WI38 (cell line): ENCODE measurements at regions not wholly inside any gene's neighbourhood (a gene's known extent, or its start where the extent isn't known, plus 50 kb on each side); places are given as distances from the start of the nearest gene placed in this dataset.
"Not testable (repeated sequence)": the region's sequence is repeated elsewhere in the genome, so short reads cannot be mapped to it uniquely, and the experiment has no call there.

Experiments used
- H3K4me3 ChIP-seq: 2 replicates; pipeline ENCODE4 v1.5.1; 2011; ENCODE audit warnings: low read depth, mild to moderate bottlenecking, control low read depth, low read length
- TF ChIP-seq, protein P1 (sequence below): IDR thresholded peaks from 2 replicates; pipeline ENCODE4 v1.5.1; 2012; ENCODE audit warnings: low read depth, mild to moderate bottlenecking, control low read depth, low read length

DNA sequence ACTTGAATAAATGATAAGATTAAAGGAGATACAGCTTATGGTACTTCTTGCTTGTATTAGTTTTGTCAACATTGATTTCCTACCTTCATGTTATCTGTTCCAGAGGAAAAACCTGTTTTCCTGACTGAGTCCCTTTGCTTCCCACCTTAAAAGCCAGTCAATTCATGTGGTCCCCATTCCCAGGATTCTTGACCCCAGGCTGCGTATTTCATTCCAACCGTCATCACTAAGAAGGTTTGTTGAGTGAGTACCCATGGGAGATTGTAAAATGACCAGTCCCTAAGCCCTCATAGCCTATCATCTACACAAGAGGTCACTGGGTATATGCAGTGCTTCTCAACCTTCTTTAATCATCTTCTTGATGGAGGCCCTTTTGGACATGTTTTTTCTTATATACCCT, 52.2 kb downstream of the BEX3 start:
- no peak overlapping the region for H3K4me3 ChIP-seq
- TF ChIP-seq, protein P1, sequence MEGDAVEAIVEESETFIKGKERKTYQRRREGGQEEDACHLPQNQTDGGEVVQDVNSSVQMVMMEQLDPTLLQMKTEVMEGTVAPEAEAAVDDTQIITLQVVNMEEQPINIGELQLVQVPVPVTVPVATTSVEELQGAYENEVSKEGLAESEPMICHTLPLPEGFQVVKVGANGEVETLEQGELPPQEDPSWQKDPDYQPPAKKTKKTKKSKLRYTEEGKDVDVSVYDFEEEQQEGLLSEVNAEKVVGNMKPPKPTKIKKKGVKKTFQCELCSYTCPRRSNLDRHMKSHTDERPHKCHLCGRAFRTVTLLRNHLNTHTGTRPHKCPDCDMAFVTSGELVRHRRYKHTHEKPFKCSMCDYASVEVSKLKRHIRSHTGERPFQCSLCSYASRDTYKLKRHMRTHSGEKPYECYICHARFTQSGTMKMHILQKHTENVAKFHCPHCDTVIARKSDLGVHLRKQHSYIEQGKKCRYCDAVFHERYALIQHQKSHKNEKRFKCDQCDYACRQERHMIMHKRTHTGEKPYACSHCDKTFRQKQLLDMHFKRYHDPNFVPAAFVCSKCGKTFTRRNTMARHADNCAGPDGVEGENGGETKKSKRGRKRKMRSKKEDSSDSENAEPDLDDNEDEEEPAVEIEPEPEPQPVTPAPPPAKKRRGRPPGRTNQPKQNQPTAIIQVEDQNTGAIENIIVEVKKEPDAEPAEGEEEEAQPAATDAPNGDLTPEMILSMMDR = no peak

GRCh38 chrX:103429026-103429425, 52.7 kb downstream of the BEX3 start:
- not testable (repeated sequence) for H3K4me3 ChIP-seq

GRCh38 chrX:103431316-103431715, 55.0 kb downstream of the BEX3 start:
- peak overlapping the region; percentile 5; the same call in 1 of the 2 replicates for H3K4me3 ChIP-seq
- TF ChIP-seq, protein P1 = no peak

DNA sequence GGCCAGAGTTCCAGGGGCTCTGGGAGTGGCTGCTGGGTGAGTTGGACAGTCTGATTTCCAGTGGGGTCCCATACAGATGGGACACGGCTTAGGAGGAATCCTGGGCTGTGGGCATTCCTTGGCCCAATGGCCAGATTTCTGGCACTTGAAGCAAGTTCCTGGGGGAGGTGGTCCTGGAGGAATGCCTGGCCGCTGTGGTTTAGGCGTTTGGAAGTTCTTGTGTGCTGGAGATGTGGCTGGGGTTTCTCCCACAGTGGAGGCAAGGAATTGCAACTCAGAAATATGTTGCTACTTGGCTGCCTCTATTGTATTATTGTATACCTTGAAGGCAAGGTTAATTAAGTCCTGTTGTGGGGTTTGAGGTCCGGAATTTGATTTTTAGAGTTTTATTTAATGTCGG, 56.5 kb downstream of the BEX3 start:
- not testable (repeated sequence) for H3K4me3 ChIP-seq

DNA sequence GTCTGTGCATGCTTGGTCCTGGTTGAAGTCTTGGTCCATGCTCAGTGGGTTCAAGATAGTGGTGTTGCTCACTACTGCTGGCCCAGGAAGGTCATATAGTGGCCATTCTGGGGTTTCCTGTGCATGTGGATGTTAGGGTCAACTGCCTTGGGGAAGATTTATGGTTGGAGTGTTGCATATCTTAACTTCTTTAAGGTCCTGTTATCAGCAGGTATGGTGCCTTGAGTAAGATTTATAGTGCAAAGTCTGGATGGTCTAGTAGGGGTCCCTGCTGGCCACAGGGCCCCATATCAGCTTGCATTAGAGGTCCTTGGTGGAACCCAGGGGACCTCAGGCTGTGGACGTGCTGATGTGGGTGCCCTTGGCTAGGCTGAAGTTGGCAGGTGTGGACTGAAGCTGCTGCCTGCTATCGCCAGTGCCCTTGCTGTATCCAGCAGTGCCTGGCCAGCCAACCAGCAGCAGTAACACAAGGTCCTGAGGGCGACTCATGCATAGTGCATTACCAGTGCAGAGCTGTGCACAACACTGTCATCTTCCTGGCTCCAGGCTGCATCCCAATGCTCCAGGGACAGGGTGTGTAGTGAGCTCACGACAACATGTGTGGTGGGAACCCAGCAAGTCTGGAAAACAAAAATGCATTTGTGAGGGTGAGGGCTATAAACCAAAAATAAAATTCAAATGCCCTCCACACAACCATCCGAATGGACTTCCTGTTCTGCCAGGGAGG, 61.0 kb downstream of the BEX3 start:
- H3K4me3 ChIP-seq = no peak overlapping the region

DNA sequence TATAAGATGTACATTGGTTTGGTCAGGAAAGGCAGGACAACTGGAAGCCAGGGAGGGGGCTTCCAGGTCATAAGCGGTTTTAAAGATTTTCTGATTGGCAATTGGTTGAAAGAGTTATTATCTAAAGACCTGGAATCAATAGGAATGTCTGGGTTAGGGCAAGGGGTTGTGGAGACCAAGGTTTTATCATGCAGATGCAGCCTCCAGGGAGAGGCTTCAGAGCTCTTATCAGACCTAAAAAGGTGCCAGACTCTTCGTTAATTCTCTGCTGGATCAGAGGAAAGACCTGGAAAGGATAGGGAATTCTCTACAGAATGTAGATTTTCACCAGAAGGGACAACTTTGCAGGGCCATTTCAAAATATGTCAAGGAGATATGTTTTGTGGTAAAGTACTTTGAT, 62.8 kb downstream of the BEX3 start:
- TF ChIP-seq, protein P1 = no peak
- H3K4me3 ChIP-seq = no peak overlapping the region

More for the DNA sequence above, 61.0 kb downstream of the BEX3 start:
- TF ChIP-seq, protein P1 = no peak

DNA sequence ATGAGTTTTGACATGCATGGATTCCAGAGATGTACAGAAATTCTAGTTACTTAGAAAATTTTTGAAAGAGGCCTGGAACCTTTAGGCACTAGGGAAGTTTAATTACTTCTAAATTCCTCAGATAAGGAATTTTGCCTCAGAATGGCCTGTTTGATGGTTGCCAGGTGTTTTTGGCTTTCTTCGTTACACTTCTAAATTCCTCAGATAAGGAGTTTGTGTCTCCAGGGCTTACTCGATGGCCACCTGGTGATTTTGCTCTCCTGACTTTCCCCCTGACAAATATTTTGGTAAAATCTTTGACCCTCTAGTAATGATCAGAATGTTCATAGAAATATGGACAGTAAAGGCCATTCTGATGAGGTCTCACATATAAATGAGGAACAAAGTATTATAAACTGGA, 64.3 kb downstream of the BEX3 start:
- TF ChIP-seq, protein P1 = no peak
- no peak overlapping the region for H3K4me3 ChIP-seq

DNA sequence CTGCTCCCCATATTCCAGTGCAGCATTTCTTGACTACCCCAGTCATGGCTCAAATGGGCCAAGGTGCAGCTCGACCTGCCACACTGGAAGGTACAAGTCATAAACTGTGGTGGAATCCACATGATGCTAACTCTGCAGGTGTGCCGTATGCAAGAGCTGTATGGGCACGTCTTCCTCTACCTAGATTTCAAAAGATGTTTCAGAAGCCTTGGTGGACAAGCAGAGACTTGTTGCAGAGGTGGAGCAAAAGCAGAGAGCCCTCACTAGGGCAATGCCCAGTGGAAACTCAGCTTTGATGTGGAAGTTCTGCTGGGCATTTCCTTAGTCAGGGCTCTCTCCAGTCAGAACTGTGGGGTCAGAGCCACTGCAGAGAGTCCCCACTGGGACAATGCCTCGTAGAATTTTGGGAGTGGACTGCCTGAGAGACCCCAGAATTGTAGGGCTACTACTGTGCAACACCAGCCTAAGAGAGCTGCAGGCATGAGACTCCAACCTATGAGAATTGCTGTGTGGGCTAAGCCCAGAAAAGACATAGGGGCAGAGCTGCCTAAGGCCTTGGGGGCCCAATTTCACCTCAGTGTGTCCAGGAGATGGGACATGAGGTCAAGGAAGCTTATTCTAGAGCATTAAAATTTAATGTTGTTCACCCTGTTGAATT, 65.7 kb downstream of the BEX3 start:
- TF ChIP-seq, protein P1 = no peak

More for the DNA sequence above, 65.7 kb downstream of the BEX3 start:
- no peak overlapping the region for H3K4me3 ChIP-seq
